Gastroesophageal sphincter (tissue), 4 donors: ENCODE measurements at regions not wholly inside any gene's neighbourhood (a gene's known extent, or its start where the extent isn't known, plus 50 kb on each side); places are given as distances from the start of the nearest gene placed in this dataset.

Source experiments
- ATAC-seq: fragments of 150-250 bp; one replicate; pipeline ENCODE4 v1.9.1; 2016; ENCODE audit warnings: mild to moderate bottlenecking, moderate library complexity
- H3K27ac ChIP-seq, 4 donors: fragments of 200-600 bp; sonication (generic) in 3 of 4; 1 replicate in 3 of 4; 2 replicates in 1 of 4; pipeline ENCODE4 v1.5.1; 2016 to 2019
- H3K27me3 ChIP-seq: fragments of 200-600 bp; sonication (generic); one replicate; pipeline ENCODE4 v1.5.1; 2019
- H3K36me3 ChIP-seq, 2 donors: fragments of 200-600 bp; sonication (generic); one replicate each; pipeline ENCODE4 v1.5.1; 2019; ENCODE audit warnings: control low read depth in 1 of 2
- H3K4me1 ChIP-seq, 3 donors: fragments of 200-600 bp; sonication (generic); 1 replicate in 2 of 3; 2 replicates in 1 of 3; pipeline ENCODE4 v1.5.1; 2016 to 2019; ENCODE audit warnings: control low read depth in 2 of 3
- H3K4me3 ChIP-seq, 2 donors: fragments of 200-600 bp; sonication (generic); one replicate each; pipeline ENCODE4 v1.5.1; 2019; ENCODE audit warnings: mild to moderate bottlenecking in 1 of 2, moderate library complexity in 1 of 2
- H3K9me3 ChIP-seq, 3 donors: fragments of 200-600 bp; sonication (generic); one replicate each; pipeline ENCODE4 v1.5.1; 2017 to 2019; ENCODE audit warnings: control low read depth in 2 of 3
- EP300 ChIP-seq: sonication (generic); formaldehyde crosslinking; IDR thresholded peaks from one replicate; pipeline ENCODE4 v1.6.1; 2017; ENCODE audit warnings: antibody characterized with exemption, mild to moderate bottlenecking
- POLR2A ChIP-seq, 2 donors: fragments of 450-650 bp; IDR thresholded peaks; one replicate each; pipeline ENCODE4 v1.6.1; 2017; ENCODE audit warnings: antibody characterized with exemption in 2 of 2, mild to moderate bottlenecking in 2 of 2, moderate library complexity in 1 of 2
- POLR2AphosphoS5 ChIP-seq: sonication (generic); formaldehyde crosslinking; IDR thresholded peaks from one replicate; pipeline ENCODE4 v1.6.1; 2017; ENCODE audit warnings: antibody characterized with exemption
- WGBS, 2 donors: methylation state at CpG; one replicate each; pipeline ENCODE4 v1.1.5; 2018; ENCODE audit warnings: low coverage in 1 of 2; 5-methylcytosine and 5-hydroxymethylcytosine counted together
- TF ChIP-seq, protein P1 (sequence below), 4 experiments: fragments of 200-600 bp in 2 of 4; fragments of 450-650 bp in 2 of 4; sonication (generic) in 1 of 4; IDR thresholded peaks; one replicate each; pipeline ENCODE4 v1.5.1; 2017 to 2019; ENCODE audit warnings: antibody characterized with exemption in 4 of 4, mild to moderate bottlenecking in 2 of 4, moderate library complexity in 2 of 4

DNA sequence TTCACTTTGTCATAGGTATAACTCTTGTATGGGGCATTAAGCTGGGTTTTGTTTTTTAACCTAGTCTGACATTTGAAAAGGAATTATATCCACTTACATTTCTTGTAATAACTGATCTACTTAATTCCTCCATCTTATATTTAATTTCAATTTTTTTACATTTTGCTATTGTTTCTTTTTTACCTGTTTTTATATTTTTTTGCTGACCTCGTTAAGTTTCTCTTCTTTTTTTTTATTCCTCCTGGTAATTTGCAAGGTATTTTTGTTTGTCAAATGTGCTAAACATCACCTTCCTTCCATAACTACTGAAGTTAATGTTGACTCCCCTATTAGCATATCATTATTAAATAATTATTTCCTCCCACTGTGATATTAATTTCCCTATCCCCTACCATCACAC lies 87.7 kb upstream of the NR2F2 start:
- no peaks in the 10 kb centered on the region for H3K4me1 ChIP-seq
- H3K9me3 ChIP-seq: no peaks in the 10 kb centered on the region
- TF ChIP-seq POLR2AphosphoS5: no peak
- TF ChIP-seq, protein P1, sequence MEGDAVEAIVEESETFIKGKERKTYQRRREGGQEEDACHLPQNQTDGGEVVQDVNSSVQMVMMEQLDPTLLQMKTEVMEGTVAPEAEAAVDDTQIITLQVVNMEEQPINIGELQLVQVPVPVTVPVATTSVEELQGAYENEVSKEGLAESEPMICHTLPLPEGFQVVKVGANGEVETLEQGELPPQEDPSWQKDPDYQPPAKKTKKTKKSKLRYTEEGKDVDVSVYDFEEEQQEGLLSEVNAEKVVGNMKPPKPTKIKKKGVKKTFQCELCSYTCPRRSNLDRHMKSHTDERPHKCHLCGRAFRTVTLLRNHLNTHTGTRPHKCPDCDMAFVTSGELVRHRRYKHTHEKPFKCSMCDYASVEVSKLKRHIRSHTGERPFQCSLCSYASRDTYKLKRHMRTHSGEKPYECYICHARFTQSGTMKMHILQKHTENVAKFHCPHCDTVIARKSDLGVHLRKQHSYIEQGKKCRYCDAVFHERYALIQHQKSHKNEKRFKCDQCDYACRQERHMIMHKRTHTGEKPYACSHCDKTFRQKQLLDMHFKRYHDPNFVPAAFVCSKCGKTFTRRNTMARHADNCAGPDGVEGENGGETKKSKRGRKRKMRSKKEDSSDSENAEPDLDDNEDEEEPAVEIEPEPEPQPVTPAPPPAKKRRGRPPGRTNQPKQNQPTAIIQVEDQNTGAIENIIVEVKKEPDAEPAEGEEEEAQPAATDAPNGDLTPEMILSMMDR (IDR thresholded peaks at IDR 0.05): no peak
- TF ChIP-seq EP300: no peak
- no peak for TF ChIP-seq POLR2A (IDR thresholded peaks at IDR 0.05)
- H3K4me3 ChIP-seq: no peak overlapping the region
- no peak for ATAC-seq
- no peaks in the 10 kb centered on the region for H3K36me3 ChIP-seq
- no peaks in the 10 kb centered on the region for H3K27me3 ChIP-seq
- 88 to 100% methylated on average over 1 of the region's 1 CpG for WGBS, 2 donors
- H3K27ac ChIP-seq: no peak overlapping the region

DNA sequence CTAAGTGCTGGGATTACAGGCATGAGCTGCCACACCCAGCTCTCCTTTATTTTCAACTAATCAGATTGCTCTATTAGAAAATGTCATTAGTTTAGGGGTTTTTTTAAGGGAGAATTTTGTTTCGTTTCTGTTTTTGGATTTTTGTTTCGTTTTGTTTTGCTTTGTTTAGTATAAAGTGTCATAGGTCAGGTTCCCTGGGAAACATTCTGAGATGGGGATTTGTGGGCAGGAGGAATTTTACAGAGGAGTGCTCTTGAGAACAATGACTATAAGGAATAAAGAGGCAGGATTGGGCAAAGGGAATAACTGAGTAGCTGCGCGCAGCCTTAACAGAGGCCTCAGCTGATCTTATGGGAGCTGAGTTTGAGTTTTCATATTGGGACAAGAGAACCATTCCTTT lies 86.8 kb upstream of the NR2F2 start:
- no peak for ATAC-seq
- H3K9me3 ChIP-seq: no peaks in the 10 kb centered on the region
- H3K27ac ChIP-seq: no peak overlapping the region
- no peak overlapping the region for H3K4me3 ChIP-seq
- TF ChIP-seq EP300: no peak
- TF ChIP-seq POLR2A (IDR thresholded peaks at IDR 0.05): no peak
- no peaks in the 10 kb centered on the region for H3K4me1 ChIP-seq
- H3K36me3 ChIP-seq: no peaks in the 10 kb centered on the region
- no peaks in the 10 kb centered on the region for H3K27me3 ChIP-seq
- WGBS, 2 donors: 62 to 64% methylated on average over 3 to 4 of the region's 4 CpGs

DNA sequence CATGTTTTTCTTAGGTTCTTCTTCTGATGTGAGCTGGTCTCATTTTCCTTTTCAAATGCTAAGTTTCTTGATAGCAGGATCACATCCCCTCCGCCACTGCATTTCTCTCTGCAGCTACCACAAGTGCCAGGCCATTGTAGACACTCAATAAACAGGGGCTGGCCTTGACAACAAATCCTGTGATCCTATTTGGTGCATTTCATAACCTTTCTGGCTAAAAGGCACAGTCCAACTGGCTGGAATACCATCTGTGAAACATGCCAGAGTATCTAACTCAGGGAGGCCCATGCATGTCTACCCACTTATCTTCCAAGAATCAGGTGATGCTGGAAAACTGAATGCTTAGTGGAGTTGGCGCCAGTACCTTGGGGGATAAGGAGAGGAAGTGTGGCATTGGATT lies 85.2 kb upstream of the NR2F2 start:
- no peaks in the 10 kb centered on the region for H3K9me3 ChIP-seq
- H3K36me3 ChIP-seq: no peaks in the 10 kb centered on the region
- no peak for TF ChIP-seq POLR2AphosphoS5
- TF ChIP-seq EP300: no peak
- TF ChIP-seq, protein P1 (IDR thresholded peaks at IDR 0.05): no peak
- TF ChIP-seq POLR2A (IDR thresholded peaks at IDR 0.05): no peak
- H3K27me3 ChIP-seq: no peaks in the 10 kb centered on the region
- H3K4me3 ChIP-seq: no peak overlapping the region
- WGBS, 2 donors: 95 to 100% methylated on average over 2 of the region's 2 CpGs
- ATAC-seq: no peak
- H3K4me1 ChIP-seq: no peaks in the 10 kb centered on the region
- H3K27ac ChIP-seq: no peak overlapping the region

DNA sequence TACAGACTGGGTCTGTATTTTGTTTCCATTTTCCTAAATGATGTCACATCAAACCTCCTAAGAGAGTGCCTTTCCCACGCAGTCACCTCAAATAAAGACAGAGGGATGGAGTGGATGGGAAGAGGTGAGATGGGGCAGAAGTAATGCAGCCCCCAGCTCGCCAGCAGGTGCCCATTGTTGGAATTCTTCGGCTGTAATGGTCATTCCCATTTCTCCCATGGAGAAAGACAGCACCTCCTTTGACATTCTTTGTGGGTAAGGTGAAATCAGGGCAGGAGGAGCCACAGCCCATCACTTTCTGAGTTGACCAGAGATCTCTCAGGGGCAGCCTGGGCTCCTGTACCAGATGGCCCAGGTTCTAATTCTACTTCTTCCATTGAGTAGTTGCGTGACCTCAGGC lies 84.4 kb upstream of the NR2F2 start:
- no peak for ATAC-seq
- WGBS, 2 donors: 95 to 97% methylated on average over 3 to 4 of the region's 4 CpGs
- no peak overlapping the region for H3K4me3 ChIP-seq
- no peak for TF ChIP-seq POLR2A (IDR thresholded peaks at IDR 0.05)
- TF ChIP-seq EP300: no peak
- TF ChIP-seq, protein P1 (IDR thresholded peaks at IDR 0.05): no peak
- TF ChIP-seq POLR2AphosphoS5: no peak
- H3K4me1 ChIP-seq: no peaks in the 10 kb centered on the region
- H3K27me3 ChIP-seq: no peaks in the 10 kb centered on the region
- no peak overlapping the region for H3K27ac ChIP-seq
- no peaks in the 10 kb centered on the region for H3K9me3 ChIP-seq
- H3K36me3 ChIP-seq: peaks cover 0 to 7% of the 10 kb centered on the region in 2 donors

DNA sequence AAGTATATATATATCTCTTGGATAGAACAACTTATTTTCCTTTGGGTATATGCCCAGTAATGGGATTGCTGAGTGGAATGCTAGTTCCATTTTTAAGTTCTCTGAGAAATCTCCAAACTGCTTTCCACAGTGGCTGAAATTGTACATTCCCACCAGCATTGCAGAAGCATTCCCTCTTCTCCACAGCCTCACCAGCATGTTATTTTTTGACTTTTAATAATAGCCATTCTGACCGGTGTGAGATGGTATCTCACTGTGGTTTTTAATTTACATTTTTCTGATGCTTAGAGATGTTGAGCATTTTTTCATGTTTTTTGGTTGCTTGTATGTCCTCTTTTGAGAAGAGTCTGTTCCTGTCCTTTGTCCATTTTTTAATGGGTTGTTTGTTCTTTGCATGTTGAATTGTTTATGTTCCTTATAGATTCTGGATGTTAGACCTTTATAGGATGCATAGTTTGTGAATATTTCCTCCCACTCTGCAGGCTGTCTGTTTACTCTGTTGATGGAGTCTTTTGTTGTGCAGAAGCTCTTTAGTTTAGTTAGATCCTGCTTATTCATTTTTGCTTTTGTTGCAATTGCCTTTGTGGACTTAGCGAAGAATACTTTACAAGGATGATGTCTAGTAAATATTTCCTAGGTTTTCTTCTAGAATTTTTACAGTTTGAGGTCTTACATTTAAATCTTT lies 82.7 kb upstream of the NR2F2 start:
- Histone ChIP-seq H3K9me3 (no peaks in the 10 kb centered on the region), H3K27ac (no peak overlapping the region), H3K36me3 (peaks cover 0 to 21% of the 10 kb centered on the region in 2 donors), H3K27me3 (no peaks in the 10 kb centered on the region), H3K4me1 (no peaks in the 10 kb centered on the region), H3K4me3 (no peak overlapping the region)
- no peak for ATAC-seq
- TF ChIP-seq EP300: no peak
- no peak for TF ChIP-seq POLR2AphosphoS5
- TF ChIP-seq POLR2A (IDR thresholded peaks at IDR 0.05): no peak
- TF ChIP-seq, protein P1 (IDR thresholded peaks at IDR 0.05): no peak
- WGBS, 2 donors: 83 to 90% methylated on average over 1 to 2 of the region's 2 CpGs
